ENCODE measurements at regions not wholly inside any gene's neighbourhood (a gene's known extent, or its start where the extent isn't known, plus 50 kb on each side); places are given as distances from the start of the nearest gene placed in this dataset.
"Not testable (repeated sequence)": the region's sequence is repeated elsewhere in the genome, so short reads cannot be mapped to it uniquely, and the experiment has no call there.

DNA sequence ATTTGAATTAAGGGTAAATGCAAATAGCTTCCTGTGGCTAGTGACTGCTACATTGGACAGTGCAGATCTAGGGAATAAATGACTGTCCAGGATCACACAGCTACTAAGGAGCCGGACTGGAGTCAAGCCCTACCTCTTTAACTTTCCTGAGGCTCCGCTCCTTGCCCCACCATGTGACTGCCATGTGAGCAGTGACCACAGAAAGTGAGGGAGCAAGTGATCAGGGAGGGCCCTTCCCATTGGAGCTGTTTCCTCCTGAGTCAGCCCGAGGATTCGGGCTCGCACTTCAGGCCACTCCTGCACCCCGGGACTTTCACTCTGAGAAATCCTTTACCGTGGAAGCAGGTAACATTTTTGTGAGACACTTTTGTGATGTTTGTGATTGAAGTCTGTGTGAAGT, 198.0 kb downstream of the ANKRD30B start:
- no peaks in the 10 kb centered on the region for H3K27me3 ChIP-seq (ENCODE audit: control insufficient read depth, insufficient read depth, low read length)
- no peak overlapping the region for H3K4me3 ChIP-seq (ENCODE audit: low read depth, low read length)
- no peaks in the 10 kb centered on the region for H3K36me3 ChIP-seq (ENCODE audit: control insufficient read depth, insufficient read depth, low read length)
- TF ChIP-seq, protein P1, sequence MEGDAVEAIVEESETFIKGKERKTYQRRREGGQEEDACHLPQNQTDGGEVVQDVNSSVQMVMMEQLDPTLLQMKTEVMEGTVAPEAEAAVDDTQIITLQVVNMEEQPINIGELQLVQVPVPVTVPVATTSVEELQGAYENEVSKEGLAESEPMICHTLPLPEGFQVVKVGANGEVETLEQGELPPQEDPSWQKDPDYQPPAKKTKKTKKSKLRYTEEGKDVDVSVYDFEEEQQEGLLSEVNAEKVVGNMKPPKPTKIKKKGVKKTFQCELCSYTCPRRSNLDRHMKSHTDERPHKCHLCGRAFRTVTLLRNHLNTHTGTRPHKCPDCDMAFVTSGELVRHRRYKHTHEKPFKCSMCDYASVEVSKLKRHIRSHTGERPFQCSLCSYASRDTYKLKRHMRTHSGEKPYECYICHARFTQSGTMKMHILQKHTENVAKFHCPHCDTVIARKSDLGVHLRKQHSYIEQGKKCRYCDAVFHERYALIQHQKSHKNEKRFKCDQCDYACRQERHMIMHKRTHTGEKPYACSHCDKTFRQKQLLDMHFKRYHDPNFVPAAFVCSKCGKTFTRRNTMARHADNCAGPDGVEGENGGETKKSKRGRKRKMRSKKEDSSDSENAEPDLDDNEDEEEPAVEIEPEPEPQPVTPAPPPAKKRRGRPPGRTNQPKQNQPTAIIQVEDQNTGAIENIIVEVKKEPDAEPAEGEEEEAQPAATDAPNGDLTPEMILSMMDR (IDR thresholded peaks at IDR 0.05; ENCODE audit: insufficient read depth, low read depth, low read length): no peak
- ChIA-PET CTCF (no interaction called here), POLR2A (no interaction called here)
- DNase-seq (ENCODE audit: low read depth): no peak

DNA sequence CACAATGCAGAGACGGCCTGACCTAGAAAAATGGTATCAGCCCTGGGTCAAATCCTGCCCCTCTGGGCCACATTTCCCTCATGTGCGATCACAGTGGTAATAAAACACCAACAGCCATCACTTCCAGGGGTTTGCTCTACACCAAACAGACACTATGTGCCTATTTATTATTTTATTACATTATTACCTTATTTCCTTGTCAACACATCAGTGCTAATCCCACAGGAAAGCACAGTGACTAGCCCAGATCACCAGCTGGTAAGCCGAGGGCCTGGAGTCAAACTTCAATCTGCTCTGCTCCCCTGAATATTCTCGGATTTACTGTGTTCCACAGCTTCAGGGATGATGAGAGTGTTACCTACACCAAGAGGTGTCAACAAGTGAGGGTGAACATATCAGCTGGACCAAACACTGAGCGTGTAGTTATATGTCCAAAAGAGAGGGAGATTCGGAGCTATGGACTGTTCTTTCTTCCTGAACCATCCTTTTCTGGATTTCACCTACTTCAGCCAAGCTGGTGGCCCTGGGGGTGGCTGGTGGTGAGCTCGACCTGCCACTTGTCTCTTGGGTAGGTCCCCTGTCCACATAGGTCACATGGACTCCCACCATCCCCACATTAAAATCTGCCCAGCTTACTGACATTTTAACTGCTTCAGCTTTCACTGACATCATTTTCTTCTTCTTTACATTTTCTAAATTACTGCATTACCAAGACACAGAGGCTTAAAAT, 198.9 kb downstream of the ANKRD30B start:
- H3K36me3 ChIP-seq (ENCODE audit: control insufficient read depth, insufficient read depth, low read length); H3K27me3 ChIP-seq (ENCODE audit: control insufficient read depth, insufficient read depth, low read length); CTCF ChIA-PET; POLR2A ChIA-PET; DNase-seq (ENCODE audit: low read depth); H3K4me3 ChIP-seq (ENCODE audit: low read depth, low read length): not testable (repeated sequence)

GRCh38 chr18:14947482-14948162, 199.7 kb downstream of the ANKRD30B start:
- CTCF ChIA-PET: no interaction called here

GRCh38 chr18:14948163-14948540, 200.2 kb downstream of the ANKRD30B start:
- POLR2A ChIA-PET: no interaction called here
- CTCF ChIA-PET: no interaction called here

More at GRCh38 chr18:14947482-14948162, 199.7 kb downstream of the ANKRD30B start:
- DNase-seq (ENCODE audit: low read depth): no peak
- TF ChIP-seq, protein P1 (IDR thresholded peaks at IDR 0.05; ENCODE audit: insufficient read depth, low read depth, low read length): no peak
- POLR2A ChIA-PET: no interaction called here
- H3K4me3 ChIP-seq (ENCODE audit: low read depth, low read length): no peak overlapping the region
- no peaks in the 10 kb centered on the region for H3K27me3 ChIP-seq (ENCODE audit: control insufficient read depth, insufficient read depth, low read length)
- H3K36me3 ChIP-seq (ENCODE audit: control insufficient read depth, insufficient read depth, low read length): no peaks in the 10 kb centered on the region

DNA sequence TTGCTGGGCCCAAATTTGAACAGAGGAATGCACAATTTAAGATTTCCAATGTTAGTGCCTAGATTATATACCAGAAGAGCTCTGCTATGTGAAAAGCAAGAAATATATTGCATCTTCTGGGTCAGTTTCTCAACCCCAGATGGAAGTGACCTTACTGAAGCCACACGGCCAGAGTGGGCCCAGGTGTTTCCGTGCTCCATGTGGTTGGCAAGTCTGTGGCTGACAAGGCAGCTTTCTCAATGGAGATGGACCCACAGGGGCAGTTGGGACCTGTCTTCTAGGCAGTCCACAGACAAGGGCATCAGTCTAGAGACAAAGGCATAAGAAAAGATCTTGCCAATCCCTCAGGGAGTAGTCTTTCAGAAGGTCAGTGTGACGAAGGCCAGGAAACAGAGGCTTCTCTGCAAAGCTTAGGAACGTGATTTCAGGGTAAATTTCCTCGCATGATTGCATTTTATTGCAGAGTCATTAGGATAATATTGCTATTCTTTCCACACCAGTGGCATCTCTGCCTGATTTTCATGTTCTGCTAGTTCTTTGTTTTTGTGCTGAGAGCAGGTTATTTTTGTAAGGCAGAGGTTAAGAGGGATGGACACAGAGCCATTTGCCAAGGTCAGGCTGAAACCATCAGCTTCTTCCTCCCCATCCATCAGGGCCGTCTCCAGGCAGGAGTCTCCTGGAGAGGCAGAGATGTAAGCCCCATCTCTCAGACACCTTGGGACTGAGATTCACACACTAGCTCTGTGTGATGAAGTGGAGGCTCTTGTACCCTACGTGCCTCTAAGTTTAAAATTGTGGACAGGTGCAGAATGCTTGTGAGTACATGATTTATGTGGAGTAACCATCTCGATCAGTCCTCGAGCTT, 202.1 kb downstream of the ANKRD30B start:
- no peak for DNase-seq (ENCODE audit: low read depth)
- Histone ChIP-seq H3K4me3 (ENCODE audit: low read depth, low read length) (no peak overlapping the region), H3K36me3 (ENCODE audit: control insufficient read depth, insufficient read depth, low read length) (no peaks in the 10 kb centered on the region), H3K27me3 (ENCODE audit: control insufficient read depth, insufficient read depth, low read length) (no peaks in the 10 kb centered on the region)
- POLR2A ChIA-PET: no interaction called here
- CTCF ChIA-PET: no interaction called here
- TF ChIP-seq, protein P1 (IDR thresholded peaks at IDR 0.05; ENCODE audit: insufficient read depth, low read depth, low read length): no peak

More at GRCh38 chr18:14948163-14948540, 200.2 kb downstream of the ANKRD30B start:
- H3K36me3 ChIP-seq (ENCODE audit: control insufficient read depth, insufficient read depth, low read length): no peaks in the 10 kb centered on the region
- H3K4me3 ChIP-seq (ENCODE audit: low read depth, low read length): no peak overlapping the region
- TF ChIP-seq, protein P1 (IDR thresholded peaks at IDR 0.05; ENCODE audit: insufficient read depth, low read depth, low read length): no peak
- H3K27me3 ChIP-seq (ENCODE audit: control insufficient read depth, insufficient read depth, low read length): no peaks in the 10 kb centered on the region
- DNase-seq (ENCODE audit: low read depth): no peak

GRCh38 chr18:14952444-14953077, 204.6 kb downstream of the ANKRD30B start:
- CTCF ChIA-PET; DNase-seq (ENCODE audit: low read depth); H3K36me3 ChIP-seq (ENCODE audit: control insufficient read depth, insufficient read depth, low read length); POLR2A ChIA-PET; H3K27me3 ChIP-seq (ENCODE audit: control insufficient read depth, insufficient read depth, low read length); H3K4me3 ChIP-seq (ENCODE audit: low read depth, low read length): not testable (repeated sequence)
